HG02852 (cell line): ENCODE measurements at regions not wholly inside any gene's neighbourhood (a gene's known extent, or its start where the extent isn't known, plus 50 kb on each side); places are given as distances from the start of the nearest gene placed in this dataset.

Source experiments
- ATAC-seq: cut with Tn5 transposase; IDR thresholded peaks from one replicate; pipeline ENCODE4 v1.9.1; 2021; ENCODE audit warnings: mild to moderate bottlenecking, moderate library complexity; ENCODE audit not compliant: unreplicated experiment

- no peak for ATAC-seq
These were observed 109.5 kb downstream of the SNX5 start for GRCh38 chr20:17859002-17859615.

- ATAC-seq = no peak
These were observed 110.1 kb downstream of the SNX5 start for GRCh38 chr20:17858450-17859001.

GRCh38 chr20:17857639-17858449, 110.8 kb downstream of the SNX5 start:
- ATAC-seq = no peak

- ATAC-seq = no peak
These were observed 111.6 kb downstream of the SNX5 start for GRCh38 chr20:17856837-17857605.

GRCh38 chr20:17856024-17856564, 112.5 kb downstream of the SNX5 start:
- ATAC-seq = peak; percentile 89

- ATAC-seq = no peak
These were observed 114.2 kb downstream of the SNX5 start for GRCh38 chr20:17854307-17854903.

- ATAC-seq = no peak
These were observed 116.3 kb downstream of the SNX5 start for GRCh38 chr20:17852323-17852722.

- no peak for ATAC-seq
These were observed 117.9 kb downstream of the SNX5 start for GRCh38 chr20:17850684-17851026.

GRCh38 chr20:17849901-17850683, 118.5 kb downstream of the SNX5 start:
- no peak for ATAC-seq

- ATAC-seq = no peak
These were observed 119.3 kb downstream of the SNX5 start for GRCh38 chr20:17849138-17849900.

GRCh38 chr20:17848249-17849048, 120.1 kb downstream of the SNX5 start:
- ATAC-seq = no peak

GRCh38 chr20:17845701-17846475, 122.7 kb downstream of the SNX5 start:
- ATAC-seq = no peak

- no peak for ATAC-seq
These were observed 123.9 kb downstream of the SNX5 start for GRCh38 chr20:17844549-17845298.

- ATAC-seq = no peak
These were observed 124.5 kb downstream of the SNX5 start for GRCh38 chr20:17844133-17844429.

- ATAC-seq = peak; percentile 65
These were observed 125.1 kb downstream of the SNX5 start for GRCh38 chr20:17843246-17844132.

GRCh38 chr20:17841751-17842215, 126.8 kb downstream of the SNX5 start:
- ATAC-seq = no peak
